G401 (cell line): ENCODE measurements at regions not wholly inside any gene's neighbourhood (a gene's known extent, or its start where the extent isn't known, plus 50 kb on each side); places are given as distances from the start of the nearest gene placed in this dataset.
"Not testable (repeated sequence)": the region's sequence is repeated elsewhere in the genome, so short reads cannot be mapped to it uniquely, and the experiment has no call there.

Experiments used
- DNase-seq: peaks from one replicate; pipeline ENCODE4 v3.0.0-alpha.2; 2015; ENCODE audit warnings: low spot score
- in situ Hi-C: cut with HindIII; loops from 2 replicates; pipeline ENCODE4 v1.10.0; 2016; ENCODE audit warnings: low sequenced_read_pairs, mixed read lengths

DNA sequence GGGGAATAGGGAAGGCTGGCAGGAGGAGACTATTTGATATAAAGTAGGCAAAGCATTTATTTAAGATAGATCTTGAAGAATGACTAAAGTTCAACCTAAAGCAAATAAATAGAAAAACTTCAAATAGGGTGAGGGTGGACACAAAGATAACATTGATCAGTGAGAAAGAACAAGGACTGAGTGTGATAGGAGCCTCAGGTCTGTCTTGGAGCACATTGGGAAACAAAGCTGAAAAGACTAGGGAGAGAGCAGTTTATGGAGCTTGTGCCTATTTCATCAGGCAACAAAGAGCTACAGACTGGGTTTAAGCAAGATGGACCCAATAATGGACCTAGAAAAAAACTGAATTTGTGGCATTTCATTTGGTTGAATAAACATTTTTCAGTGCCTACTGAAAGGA is 425.6 kb downstream of the SMARCA1 start:
- in situ Hi-C loops: no loop called here

DNA sequence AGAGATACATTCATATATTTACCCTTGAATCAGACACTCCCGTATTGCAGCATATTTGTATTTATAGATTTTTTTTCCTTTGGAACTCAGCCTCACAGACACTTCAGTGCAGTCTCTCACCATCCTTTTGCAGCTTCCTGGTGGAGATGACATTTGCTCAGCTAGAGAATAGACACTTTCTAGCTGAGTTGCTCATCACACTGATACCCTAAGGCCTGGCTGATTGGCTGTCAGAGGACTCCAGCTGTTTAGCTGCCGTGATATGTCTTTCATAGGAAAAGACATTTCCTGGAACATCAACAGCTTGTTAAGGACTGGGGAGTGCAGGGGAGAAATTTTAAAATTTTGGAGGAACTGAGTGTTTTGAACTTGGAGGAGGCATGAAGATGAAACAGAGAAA is 429.6 kb downstream of the SMARCA1 start:
- no peak for DNase-seq
- in situ Hi-C loops: no loop called here

More for the DNA sequence above, 425.6 kb downstream of the SMARCA1 start:
- no peak for DNase-seq

DNA sequence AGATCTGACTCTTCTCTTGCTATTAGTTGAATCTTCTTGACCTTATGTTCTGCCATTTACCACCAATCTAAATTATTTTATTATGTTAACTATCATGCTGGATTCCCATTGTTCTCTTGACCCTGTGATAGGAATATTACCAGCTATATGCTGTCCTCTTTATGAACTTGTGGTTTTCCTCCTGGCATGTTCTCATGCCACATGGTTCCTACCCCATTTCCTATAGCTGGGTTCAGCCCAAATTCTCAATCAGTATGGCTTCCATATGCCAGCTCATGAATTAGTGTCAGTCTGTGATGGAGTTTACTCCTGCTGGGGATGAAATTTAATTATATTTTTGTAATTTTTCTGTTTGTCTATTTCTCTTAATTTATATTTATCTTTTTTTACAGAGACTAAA is 430.5 kb downstream of the SMARCA1 start:
- DNase-seq: no peak
- in situ Hi-C loops: no loop called here

DNA sequence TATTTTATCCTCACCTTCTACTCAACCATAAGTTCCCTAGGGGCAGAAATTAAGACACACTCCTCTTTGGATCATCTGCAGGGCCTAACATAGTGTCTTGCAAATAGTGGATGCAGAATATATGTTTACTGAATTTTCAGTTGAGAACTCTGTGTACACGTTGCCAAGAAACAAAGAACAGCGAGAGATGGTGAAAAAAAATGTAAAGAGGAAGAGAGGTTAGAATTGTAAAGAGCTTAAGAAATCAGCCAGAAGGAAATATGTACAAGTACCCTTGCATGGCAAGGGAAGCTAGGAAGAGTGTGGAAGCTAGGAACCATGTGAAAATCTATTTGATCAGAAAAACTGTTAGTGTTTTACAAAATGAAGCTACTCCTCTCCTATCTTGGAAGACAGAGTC is 431.0 kb downstream of the SMARCA1 start:
- in situ Hi-C loops: no loop called here
- DNase-seq: no peak

DNA sequence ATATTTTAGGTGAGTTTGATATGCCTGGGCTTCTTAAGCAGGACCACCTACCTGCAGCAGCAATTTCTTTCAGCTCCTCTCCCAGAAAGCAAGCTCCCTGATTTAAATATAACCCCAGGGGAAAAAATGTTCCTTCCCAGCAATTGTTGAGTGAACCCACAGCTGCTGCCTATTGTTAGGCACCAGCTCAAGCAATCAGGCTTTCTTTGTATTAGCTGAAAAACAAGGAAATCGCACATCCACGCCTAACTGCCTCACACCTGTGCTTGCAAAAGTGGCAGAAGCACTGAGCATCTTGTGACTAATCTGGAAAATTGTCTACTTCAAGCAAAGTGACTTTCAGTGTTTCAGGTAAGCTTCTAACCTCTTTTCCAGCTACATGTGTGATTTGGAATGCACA is 432.2 kb downstream of the SMARCA1 start:
- DNase-seq: peak; percentile 0

DNA sequence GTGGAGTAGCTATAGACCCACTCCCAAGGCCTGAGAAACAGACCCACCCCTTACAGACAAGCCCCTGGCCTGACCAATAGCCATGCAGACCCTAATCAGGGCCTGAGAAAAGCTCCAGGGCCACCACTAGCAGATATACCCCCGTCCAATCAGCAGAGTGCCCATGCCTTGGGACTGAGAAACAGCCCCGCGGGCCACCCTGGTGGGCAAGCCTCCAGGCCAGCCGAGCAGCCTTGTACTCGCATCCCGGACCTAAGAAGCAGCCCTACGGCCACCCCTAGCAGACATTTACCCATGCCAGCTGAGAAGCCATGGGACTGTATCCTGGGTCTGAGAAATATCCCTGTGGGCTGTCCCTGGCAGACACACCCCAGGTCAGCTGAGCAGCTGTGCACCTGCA is 436.5 kb downstream of the SMARCA1 start:
- in situ Hi-C loops: no loop called here
- no peak for DNase-seq

More for the DNA sequence above, 432.2 kb downstream of the SMARCA1 start:
- in situ Hi-C loops: no loop called here

DNA sequence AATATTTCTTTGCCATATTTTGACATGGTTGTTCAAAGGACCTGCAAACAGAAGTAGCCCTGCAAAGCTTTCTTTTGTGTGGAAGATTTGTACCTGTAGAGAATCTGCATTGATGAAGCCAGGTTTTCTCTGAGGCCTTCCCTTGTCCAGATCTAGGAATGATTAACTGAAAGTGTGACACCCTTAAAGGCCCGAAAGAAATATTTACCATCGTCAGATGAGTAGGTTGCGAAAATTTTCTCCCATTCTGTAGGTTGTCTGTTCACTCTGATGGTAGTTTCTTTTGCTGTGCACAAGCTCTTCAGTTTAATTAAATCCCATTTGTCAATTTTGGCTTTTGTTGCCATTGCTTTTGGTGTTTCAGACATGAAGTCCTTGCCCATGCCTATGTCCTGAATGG is 439.0 kb downstream of the SMARCA1 start:
- in situ Hi-C loops: not testable (repeated sequence)

DNA sequence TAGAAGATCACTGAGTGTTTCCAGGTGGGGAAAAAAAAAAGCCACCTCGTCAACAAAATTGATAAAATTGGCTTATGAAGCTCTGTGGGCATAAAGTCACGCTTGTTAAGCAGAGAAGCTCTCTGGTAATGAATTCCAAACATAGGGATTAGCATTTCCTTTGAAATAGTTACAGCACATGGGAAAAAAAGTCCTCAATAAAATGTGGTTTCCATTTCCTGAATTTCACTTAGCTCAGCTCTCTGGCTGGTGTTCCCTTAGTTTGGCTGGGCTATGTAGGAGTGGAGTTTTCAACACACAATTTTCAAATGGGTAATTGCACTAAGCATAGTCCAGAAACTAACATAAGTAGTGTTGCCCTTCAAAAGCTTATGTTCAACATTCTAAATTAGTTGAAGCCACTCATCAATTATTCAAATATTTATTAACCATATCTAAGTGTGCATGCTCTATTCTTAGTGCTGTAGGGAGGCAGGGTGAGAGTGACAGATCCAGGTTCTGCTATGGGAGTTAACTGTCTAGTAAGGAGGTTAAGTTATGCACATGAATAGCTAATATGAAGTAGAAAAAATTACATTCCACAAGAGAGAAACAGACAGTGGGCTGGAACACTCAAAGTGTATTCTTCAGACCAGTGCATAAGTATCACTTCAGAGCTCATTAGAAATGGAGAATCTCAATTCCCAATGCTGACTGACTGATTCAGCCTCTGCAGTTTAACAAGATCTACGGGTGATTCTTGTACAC is 445.7 kb downstream of the SMARCA1 start:
- no peak for DNase-seq
- in situ Hi-C loops: no loop called here

More for the DNA sequence above, 439.0 kb downstream of the SMARCA1 start:
- not testable (repeated sequence) for DNase-seq

DNA sequence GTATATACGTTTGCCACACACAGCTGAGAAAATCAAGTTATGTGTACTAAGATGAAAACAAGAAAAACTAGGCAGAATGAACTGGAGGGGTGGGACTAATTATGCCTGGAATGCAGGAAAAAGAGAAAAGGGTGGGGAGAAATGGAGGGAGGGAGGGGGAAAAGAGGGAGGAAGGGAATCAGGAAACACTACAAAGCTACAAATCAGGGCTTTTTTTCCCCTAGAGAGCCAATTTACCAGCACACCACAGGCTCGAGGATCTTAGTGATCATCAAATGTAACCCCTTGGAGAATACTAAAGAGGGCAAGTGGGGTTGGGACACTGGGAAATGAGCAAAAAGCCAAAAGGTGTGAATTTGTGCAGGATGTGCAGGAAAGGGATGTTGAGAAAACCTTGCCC is 451.9 kb downstream of the SMARCA1 start:
- in situ Hi-C loops: no loop called here
- no peak for DNase-seq

DNA sequence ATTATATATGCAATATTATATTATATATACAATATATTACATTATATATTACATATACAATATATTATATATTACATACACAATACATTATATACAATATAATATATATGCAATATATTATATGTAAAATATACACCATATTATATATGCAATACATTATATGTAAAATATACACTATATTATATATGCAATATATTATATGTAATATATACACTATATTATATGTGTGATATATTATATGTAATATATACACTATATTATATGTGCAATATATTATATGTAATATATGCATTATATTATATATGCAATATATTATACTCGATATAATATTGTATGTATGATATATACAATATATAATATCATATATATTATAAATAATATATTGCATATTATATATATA is 457.4 kb downstream of the SMARCA1 start:
- in situ Hi-C loops: no loop called here
- DNase-seq: no peak

DNA sequence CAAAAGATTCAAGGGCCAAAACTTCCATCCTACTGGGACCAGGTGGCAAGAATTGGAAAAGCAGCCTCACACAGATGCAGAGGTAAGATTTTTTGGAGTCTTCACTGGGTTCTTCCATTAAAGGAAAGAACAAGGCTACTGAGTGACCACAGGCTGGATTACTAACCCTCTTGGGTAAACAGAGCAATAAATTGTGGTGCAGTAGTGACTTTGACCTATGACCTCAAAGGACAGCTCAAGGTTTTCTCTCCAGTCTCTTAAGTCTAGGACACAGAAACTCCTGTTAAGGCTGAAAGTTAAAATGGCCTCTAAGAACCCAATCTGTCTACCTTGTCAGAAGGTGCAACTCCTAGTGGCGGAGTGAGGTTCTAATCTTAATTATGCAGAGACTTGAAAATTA is 464.9 kb downstream of the SMARCA1 start:
- DNase-seq: no peak

DNA sequence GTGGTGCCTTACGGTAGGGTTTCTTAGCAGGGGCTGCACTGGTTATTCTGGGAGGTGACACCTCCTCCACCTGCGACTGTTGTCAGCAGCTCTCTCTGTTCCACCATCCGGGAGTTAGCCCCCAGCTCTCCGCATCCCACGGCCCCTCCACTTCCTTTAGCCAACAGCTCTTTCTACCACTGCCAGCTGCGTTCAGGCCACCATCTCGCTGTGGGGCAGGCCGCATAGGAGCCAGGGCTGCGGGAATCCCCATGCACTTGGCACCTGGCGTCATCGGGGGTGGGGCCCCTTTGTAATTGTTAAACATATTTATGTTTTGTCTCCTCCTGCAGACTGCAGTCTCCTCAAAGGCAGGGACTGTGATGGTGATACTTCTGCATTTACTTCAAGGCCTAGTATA is 480.2 kb downstream of the SMARCA1 start:
- no peak for DNase-seq
- in situ Hi-C loops: no loop called here

More for the DNA sequence above, 464.9 kb downstream of the SMARCA1 start:
- in situ Hi-C loops: no loop called here

DNA sequence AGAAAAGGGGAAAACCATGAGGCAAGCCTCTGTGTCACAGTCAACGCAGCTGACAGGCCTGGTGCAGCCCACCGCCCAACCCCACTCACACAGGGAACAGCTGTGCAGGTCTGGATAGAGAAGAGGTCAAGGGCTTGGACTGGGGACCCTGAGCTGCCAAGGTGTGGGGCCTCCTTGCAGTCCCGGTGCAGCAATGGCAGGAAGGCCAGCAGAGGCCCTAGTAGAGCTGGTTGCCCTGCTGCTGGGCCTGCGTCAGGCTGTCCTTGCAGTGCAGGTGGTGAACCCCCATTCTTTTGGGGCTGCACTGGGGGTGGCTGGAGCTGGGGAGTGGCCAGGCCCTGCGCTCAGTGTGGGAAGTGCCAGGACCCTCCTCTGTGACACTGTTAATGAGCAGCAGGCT is 482.0 kb downstream of the SMARCA1 start:
- in situ Hi-C loops: no loop called here

DNA sequence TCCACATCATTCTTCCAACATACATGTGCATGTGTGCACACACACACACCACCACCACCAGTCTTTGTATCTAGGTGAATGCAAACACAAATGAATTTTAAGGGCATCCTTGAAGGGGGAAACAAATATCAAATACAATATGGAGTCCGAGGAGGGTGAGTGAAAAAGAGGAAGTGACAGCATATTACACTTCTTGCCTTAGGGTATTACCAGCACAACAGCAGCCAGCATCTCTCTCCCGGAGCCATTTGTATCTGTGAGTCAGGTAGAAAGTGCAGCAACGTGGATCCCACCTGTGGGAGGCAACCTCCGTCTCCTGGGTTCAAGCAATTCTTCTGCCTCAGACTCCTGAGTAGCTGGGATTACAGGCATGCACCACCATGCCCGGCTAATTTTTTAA is 483.2 kb downstream of the SMARCA1 start:
- no peak for DNase-seq
- in situ Hi-C loops: no loop called here

More for the DNA sequence above, 482.0 kb downstream of the SMARCA1 start:
- no peak for DNase-seq

DNA sequence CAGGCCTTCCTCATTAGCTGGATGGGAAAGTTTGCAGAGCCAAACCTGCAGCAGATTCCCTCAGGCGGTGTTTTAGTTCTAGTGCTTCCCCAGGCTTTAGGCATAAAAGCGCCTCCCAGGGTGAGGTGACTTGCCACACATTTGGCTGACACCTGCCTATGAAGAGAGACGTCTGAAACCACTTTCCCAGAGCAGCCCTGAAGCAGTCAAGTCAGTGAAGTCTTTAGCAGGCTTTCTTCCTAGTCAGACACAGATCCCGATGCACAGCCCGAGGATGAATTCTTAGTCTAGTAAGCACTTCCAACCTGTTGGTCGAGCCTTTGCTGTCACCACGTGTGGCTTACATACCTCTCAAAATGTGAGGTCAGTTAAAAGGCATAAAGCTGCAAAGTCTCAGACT is 484.1 kb downstream of the SMARCA1 start:
- no peak for DNase-seq
- in situ Hi-C loops: no loop called here

DNA sequence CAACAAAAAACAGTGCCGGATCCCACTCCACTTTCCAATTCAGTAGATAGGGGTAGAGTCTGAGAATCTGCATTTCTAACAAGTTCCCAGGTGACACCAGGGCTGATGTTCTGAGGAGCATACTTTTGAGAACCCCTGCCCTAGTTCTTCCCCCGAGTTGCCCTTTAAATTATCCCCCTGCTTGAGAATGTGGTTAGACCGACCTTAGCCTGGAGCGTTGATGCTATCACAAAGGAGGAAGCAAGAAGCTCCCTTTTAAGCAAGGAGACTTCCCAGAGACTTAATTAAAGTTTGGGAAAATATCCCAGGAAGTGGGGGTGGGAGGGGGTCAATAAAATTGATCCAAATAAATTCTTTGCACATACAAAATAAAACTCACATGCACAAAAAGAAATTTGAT is 485.9 kb downstream of the SMARCA1 start:
- in situ Hi-C loops: no loop called here
- DNase-seq: no peak

DNA sequence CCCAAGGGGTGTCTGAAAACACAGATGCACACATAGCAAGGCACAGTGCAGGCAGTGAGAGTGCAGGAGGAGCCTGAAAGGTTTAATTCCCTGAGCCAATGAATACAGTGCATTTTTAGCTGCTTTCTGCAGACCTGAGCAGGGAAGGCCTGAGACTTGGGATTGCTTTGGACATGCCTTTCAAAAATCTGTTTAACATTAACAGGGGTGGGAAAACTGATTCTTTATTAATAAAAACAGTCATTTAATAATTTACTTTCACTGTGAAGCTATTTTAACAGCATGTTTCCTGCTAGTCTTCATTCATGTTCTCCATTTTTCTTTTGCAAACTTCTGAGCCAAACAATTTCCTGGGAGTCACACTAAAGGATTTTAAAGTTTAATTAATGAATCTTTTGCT is 488.1 kb downstream of the SMARCA1 start:
- no peak for DNase-seq
- in situ Hi-C loops: no loop called here

DNA sequence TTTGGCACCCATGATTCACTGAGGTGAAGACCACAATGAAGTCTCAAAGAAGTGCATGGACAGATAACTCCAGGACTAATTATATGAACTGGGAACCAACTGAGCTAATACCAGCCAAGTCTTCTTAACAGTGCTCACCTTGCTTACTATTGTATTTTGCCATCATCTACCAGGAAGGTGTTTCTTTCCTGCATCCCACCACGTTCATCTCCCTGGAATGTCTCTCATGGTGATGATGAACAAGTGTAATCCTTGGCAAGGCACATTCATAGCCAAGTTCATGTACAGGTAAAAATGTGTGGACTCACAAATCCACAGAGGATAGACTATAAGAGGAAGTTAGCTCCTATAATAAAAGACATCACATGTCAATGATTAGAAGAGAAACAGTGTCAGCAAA is 489.1 kb downstream of the SMARCA1 start:
- in situ Hi-C loops: no loop called here
- no peak for DNase-seq

DNA sequence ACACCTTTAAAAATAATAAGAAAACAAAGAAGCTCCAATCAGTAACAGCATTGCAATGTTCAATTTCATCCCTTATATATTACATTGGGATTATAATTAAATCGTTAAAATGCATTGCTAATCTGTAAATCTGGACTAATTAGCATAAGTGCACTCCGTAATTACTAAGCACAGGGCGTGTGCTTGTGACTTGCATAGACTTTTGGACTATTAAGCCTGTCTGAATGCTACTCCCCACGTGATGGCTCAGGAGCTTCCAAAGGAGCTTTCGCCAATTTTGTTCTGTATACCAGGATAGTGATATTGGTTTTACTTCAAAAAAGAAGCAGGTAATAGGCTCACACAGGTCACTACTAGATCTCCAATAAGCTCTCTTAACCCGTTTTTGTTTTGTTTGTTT is 497.1 kb downstream of the SMARCA1 start:
- in situ Hi-C loops: no loop called here
- DNase-seq: no peak

DNA sequence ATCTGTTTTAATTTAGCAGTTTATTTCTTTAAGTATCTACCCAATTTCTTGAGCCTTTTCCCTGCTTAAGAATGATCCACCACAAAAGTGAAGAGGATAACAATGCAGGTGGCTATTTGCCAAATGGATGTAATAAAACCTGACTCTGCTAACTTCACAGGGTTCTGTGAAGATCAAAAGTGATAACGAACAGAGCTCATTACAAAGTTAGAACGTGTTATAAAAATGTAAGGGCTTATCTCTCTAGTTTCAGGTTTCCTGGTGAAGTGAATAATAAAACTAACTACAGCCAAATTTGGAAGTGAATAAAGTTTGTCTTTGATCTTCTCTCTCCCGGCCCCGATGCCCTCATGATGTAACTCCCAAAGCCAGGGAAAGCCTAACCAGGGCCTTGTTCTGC is 497.9 kb downstream of the SMARCA1 start:
- DNase-seq: no peak
- in situ Hi-C loops: no loop called here

DNA sequence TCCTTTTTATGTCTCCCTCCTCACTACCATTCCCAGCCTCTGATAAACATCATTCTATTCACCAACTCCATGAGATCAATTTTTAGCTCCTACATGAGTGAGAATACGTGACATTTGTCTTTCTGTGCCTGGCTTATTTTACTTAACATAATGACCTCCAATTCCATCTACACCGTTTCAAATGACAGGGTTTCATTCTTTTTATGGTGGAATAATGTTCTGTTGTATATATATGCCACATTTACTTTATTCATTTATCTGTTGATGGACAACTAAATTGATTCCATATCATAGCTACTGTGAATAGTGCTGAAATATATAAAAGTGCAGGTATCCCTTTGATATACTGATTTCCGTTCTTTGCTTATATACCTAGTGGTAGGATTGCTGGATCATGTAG is 503.9 kb downstream of the SMARCA1 start:
- no peak for DNase-seq
- in situ Hi-C loops: no loop called here
